Nephron (organoid): ENCODE measurements at regions not wholly inside any gene's neighbourhood (a gene's known extent, or its start where the extent isn't known, plus 50 kb on each side); places are given as distances from the start of the nearest gene placed in this dataset.

Experiments used
- H3K27ac Mint-ChIP-seq, 3 experiments: 2 replicates each; pipeline ENCODE4 v1.8.0; 2020; ENCODE audit warnings: mixed read lengths in 3 of 3, mild to moderate bottlenecking in 2 of 3, moderate library complexity in 1 of 3
- H3K27me3 Mint-ChIP-seq: 2 replicates; pipeline ENCODE4 v1.8.0; 2021; ENCODE audit warnings: low read depth, mild to moderate bottlenecking, moderate library complexity, mixed read lengths
- H3K36me3 Mint-ChIP-seq: 2 replicates; pipeline ENCODE4 v1.8.0; 2020; ENCODE audit warnings: low read depth, mixed read lengths
- H3K4me1 Mint-ChIP-seq: 2 replicates; pipeline ENCODE4 v1.8.0; 2020; ENCODE audit warnings: mixed read lengths
- H3K4me3 Mint-ChIP-seq, 3 experiments: 2 replicates each; pipeline ENCODE4 v1.8.0; 2020; ENCODE audit warnings: mild to moderate bottlenecking in 3 of 3, mixed read lengths in 3 of 3, moderate library complexity in 2 of 3
- H3K9me3 Mint-ChIP-seq: 2 replicates; pipeline ENCODE4 v1.8.0; 2020; ENCODE audit warnings: mixed read lengths
- CTCF ChIP-seq, 3 experiments: fragments of 200-600 bp; sonication (generic); IDR thresholded peaks; one replicate each; pipeline ENCODE4 v1.5.0; 2021; ENCODE audit warnings: antibody characterized with exemption in 3 of 3; ENCODE audit not compliant: unreplicated experiment in 3 of 3

DNA sequence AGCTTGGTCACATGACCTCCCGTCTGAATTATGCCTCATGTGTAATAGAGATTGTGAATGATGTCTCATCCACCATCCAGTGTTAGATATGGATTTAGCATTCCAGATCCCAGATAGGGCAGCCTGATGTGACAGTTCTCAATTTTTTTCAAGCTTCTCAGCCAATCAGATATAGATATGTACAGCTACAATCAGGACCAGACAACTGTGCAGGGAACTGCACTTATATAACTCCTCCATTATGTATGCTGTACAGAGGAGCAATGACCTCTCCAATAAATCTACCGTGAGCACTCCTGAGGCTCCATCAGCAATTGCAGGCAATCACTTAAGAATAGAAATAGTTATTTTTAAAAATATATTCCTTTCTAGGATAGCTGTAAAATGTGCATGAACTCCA is 722.8 kb upstream of the SOX9 start:
- no peaks in the 10 kb centered on the region for H3K36me3 Mint-ChIP-seq
- peaks cover 10% of the 10 kb centered on the region for H3K27me3 Mint-ChIP-seq
- no peaks in the 10 kb centered on the region for H3K9me3 Mint-ChIP-seq
- no peak overlapping the region for H3K4me3 Mint-ChIP-seq
- no peak overlapping the region for H3K27ac Mint-ChIP-seq
- peaks cover 11% of the 10 kb centered on the region for H3K4me1 Mint-ChIP-seq
- TF ChIP-seq CTCF (IDR thresholded peaks at IDR 0.05; ENCODE audit: unreplicated experiment in 3 of 3) = no peak

GRCh38 chr17:71398800-71399219 is 722.0 kb upstream of the SOX9 start:
- Mint-ChIP-seq H3K36me3 (no peaks in the 10 kb centered on the region), H3K27me3 (peaks cover 10% of the 10 kb centered on the region), H3K4me1 (peaks cover 11% of the 10 kb centered on the region), H3K27ac (peak overlapping the region in 1 of 3 experiments; percentile 11), H3K4me3 (peak overlapping the region in 1 of 3 experiments; percentile 9), H3K9me3 (no peaks in the 10 kb centered on the region)
- TF ChIP-seq CTCF (IDR thresholded peaks at IDR 0.05; ENCODE audit: unreplicated experiment in 3 of 3) = no peak

DNA sequence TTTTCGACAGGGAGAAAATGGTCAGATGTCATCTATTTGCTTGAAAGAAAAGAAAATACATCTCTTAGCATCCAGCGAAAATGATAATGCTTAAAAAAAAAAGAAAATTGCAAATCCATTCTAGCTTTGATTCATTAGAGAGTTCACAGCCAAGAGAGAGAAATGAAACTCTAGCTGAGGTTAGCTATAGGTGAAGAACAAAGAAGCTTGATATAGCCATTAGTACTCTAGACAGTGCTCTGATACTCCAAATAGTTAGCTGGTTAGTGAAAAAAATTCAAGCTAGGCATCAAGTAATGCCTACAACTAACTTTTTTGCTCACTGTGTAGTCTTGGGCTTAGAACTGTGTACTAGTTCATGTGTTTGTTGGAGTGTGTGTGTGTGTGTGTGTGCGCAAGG is 721.6 kb upstream of the SOX9 start:
- Mint-ChIP-seq H3K27me3 (peaks cover 10% of the 10 kb centered on the region), H3K4me1 (peaks cover 11% of the 10 kb centered on the region), H3K9me3 (no peaks in the 10 kb centered on the region), H3K36me3 (no peaks in the 10 kb centered on the region), H3K4me3 (no peak overlapping the region), H3K27ac (peak overlapping the region in 1 of 3 experiments; percentile 11)
- TF ChIP-seq CTCF (IDR thresholded peaks at IDR 0.05; ENCODE audit: unreplicated experiment in 3 of 3) = no peak

DNA sequence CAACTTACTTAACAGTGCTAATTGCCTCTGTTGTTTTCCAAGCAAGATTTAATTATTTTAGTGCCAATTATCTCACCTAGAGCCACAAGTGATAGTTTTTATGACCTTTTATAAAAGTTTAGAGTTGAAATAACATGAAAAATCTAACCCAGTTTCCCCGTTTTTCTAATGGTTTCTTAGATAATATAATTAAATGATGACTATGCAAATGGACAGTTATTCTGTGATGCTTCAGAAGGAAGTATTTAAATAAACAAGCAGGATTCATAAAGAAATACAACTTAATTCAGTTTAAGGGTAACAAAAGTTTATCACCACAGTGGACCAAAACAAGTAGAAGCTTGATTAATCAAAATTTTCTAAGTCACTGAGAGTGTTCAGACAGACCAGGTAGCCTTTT is 721.2 kb upstream of the SOX9 start:
- Mint-ChIP-seq H3K27me3 (peaks cover 10% of the 10 kb centered on the region), H3K4me1 (peaks cover 11% of the 10 kb centered on the region), H3K4me3 (no peak overlapping the region), H3K9me3 (no peaks in the 10 kb centered on the region), H3K27ac (no peak overlapping the region), H3K36me3 (no peaks in the 10 kb centered on the region)
- TF ChIP-seq CTCF (IDR thresholded peaks at IDR 0.05; ENCODE audit: unreplicated experiment in 3 of 3) = no peak

DNA sequence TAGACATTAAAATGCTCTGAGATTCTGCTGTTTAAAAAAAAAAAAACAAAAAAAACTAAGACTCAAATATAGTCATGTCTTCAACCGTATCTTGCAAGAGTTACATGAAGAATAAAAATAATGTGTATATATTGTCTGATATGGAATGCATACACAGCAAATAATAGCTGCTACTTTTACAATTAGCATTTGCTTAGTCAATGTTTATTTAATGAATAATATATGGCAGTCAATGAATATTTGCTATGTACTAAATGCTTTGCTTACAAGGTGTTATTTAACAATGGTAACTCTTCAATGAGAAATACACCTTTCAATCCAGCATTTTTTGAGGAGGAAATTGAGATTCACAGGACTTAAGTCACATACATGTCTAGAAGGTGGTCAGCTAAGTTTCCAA is 718.8 kb upstream of the SOX9 start:
- TF ChIP-seq CTCF (IDR thresholded peaks at IDR 0.05; ENCODE audit: unreplicated experiment in 3 of 3) = no peak
- H3K36me3 Mint-ChIP-seq = no peaks in the 10 kb centered on the region
- H3K27me3 Mint-ChIP-seq = peaks cover 16% of the 10 kb centered on the region
- no peak overlapping the region for H3K4me3 Mint-ChIP-seq
- no peaks in the 10 kb centered on the region for H3K9me3 Mint-ChIP-seq
- no peak overlapping the region for H3K27ac Mint-ChIP-seq
- H3K4me1 Mint-ChIP-seq = peaks cover 11% of the 10 kb centered on the region

DNA sequence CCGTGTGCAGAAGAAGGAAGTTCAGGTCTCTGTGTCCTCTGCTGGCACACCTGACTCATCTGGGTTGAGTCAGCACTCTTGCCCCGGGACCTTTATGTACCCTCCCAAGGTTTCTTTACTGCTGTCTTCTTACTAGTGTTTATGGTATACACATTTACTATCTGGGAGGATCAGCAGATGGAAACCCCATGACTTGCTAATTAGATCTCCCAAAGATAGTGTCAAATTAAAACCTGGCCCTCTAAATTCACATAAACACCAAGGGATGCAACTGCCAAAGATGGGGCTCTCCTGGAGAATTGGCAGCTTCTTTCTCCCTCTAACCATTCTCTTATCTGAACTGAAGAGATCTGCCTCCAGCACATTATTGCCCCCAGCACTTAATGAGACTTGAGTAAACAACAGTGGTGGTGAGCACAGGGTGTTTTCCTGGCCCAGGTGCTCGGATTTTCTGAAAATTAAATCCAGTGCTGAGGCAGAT is 718.1 kb upstream of the SOX9 start:
- H3K36me3 Mint-ChIP-seq = no peaks in the 10 kb centered on the region
- H3K9me3 Mint-ChIP-seq = no peaks in the 10 kb centered on the region
- H3K4me1 Mint-ChIP-seq = peaks cover 11% of the 10 kb centered on the region
- H3K27me3 Mint-ChIP-seq = peaks cover 16% of the 10 kb centered on the region
- no peak overlapping the region for H3K4me3 Mint-ChIP-seq
- no peak for TF ChIP-seq CTCF (IDR thresholded peaks at IDR 0.05; ENCODE audit: unreplicated experiment in 3 of 3)
- no peak overlapping the region for H3K27ac Mint-ChIP-seq
